Right ventricle myocardium superior (tissue), 1 donor: ENCODE measurements at regions not wholly inside any gene's neighbourhood (a gene's known extent, or its start where the extent isn't known, plus 50 kb on each side); places are given as distances from the start of the nearest gene placed in this dataset. TPM values are rescaled to one million over a fixed set of nuclear protein-coding genes. Genes with fewer than 3 reads are reported as not detected.

Source experiments
- ATAC-seq: fragments of 200-7000 bp; cut with Tn5 transposase; one replicate; pipeline ENCODE4 v1.9.1; 2020; ENCODE audit warnings: mild to moderate bottlenecking; ENCODE audit not compliant: poor library complexity
- DNase-seq: peaks from one replicate; pipeline ENCODE4 v3.0.0-alpha.2; 2020
- intact Hi-C: fragments of 100-400 bp; cut with DNase I; formaldehyde crosslinking; loops from one replicate; pipeline ENCODE4 v1.11.2; 2022
- microRNA-seq: library from miRNA; unstranded; fragments of <30 nt; microRNA quantifications from one replicate; pipeline ENCODE4 v1.2.0, GENCODE V29; 2020
- donor health status: DM: no; HTN: yes; CAD: no; lungs with severe emphysema.

DNA sequence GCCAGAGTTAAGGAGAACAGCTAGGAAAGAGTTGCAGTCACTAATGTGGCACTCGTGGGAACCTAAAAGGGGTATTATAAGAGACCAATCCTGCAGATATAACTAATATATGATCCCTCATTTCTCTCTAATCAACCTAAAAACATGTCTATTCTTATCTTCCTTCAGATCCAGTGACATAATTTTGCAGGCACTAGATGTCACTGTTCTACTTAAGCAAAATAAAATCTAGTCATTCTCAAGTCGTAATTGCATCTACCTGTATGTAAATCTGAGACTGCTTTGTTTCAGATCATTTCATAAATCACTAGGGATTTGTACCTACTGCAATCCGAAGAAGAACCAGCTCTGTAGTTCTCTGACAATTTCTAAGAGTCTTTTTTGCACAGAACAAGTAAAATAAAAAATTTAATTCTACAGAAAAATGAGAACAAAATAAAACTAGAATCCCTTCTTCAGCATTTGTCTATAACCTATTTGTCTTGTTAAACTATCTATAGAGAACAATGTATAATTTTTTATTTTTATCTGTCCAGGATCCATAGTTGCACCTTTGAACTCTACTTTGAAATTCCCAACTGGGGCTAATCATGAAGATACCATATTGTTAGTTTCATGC, 56.5 kb upstream of the ERBB4 start:
- no peak for ATAC-seq
- intact Hi-C loops, result no loop called here
- no peak for DNase-seq

DNA sequence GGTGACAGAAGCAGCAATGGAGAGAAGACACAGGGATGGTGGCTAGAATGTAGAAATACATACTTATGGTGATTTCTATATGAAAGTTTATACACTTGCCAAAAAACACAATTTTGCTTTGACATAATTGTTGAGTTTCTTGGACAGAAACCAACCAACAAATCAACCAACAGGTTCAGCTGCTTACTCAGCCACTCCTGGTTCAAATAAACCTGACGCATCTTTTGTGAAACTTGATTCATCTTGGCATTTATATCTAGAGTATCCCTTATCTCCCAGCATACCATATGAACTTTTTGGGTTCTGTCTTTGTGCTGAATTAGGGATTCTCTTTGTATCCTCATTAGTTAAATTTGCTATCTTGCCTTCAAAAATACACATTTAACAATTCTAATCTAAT, 54.1 kb upstream of the ERBB4 start:
- DNase-seq (no peak), ATAC-seq (no peak)
- intact Hi-C loops, result no loop called here

Small RNA genes lying in the stretch of these regions (microRNA-seq; reads per million reads assigned to microRNA genes)
- gene MIR4776-1 (not detected), gene MIR4776-2 (not detected)
